COLO668 (cell line): ENCODE measurements at regions not wholly inside any gene's neighbourhood (a gene's known extent, or its start where the extent isn't known, plus 50 kb on each side); places are given as distances from the start of the nearest gene placed in this dataset.

Source experiments
- DNase-seq: peaks from one replicate; lab custom pipeline; 2025; ENCODE audit not compliant: unreplicated experiment; lab: John Stamatoyannopoulos, UW

DNA sequence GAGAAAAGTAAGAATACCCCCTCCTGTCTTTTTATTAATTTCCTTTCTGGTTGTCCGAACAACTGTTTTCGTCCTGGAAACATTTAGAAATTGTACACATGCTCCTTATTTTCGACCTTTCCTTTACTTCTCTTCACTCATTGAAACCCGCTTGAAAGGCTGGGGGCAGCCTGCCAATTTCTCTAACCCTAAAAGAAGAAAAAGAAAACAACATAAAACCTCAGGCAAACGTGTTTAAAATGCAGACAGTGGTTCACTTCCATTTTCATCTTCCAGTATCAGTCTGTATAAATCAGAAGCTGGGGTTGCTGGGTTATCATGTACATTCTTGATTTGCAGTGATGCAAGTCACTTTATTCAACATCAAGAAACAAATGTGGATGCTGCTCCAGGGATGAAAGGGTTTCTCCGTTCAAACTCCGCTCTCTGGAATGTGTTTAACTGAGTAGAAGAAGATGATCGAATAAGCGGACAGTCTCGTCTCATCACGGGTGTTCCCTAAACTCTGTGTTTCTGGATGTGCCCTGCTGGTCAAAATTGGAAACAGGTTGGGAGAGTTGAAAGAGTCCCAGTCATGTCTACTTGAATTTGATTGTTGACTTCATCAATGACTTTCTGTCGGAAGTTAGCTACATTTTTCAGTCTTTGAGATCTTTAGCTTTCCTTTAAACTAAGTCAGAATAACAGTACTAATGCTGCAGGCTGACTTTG, 1042.2 kb downstream of the BCL11B start:
- no peak for DNase-seq

DNA sequence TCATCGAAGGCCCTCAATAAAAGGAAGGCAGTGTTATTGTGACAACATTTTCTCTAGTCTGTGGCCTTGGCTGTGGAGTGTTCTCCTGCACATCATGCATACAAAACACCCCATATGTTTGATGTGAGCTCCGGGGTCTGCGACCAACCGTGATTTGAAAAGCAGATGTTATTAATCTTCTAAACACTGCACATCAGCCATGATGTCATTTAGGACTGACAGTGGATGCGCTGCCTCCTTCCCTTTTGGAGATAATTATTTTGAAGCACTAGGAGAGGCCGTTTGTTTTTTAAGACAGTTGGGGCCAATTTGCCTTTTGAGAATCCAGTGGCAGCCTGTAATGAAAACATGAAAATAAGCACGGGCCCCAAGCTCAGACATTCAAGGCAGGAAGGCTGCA, 1041.6 kb downstream of the BCL11B start:
- no peak for DNase-seq

DNA sequence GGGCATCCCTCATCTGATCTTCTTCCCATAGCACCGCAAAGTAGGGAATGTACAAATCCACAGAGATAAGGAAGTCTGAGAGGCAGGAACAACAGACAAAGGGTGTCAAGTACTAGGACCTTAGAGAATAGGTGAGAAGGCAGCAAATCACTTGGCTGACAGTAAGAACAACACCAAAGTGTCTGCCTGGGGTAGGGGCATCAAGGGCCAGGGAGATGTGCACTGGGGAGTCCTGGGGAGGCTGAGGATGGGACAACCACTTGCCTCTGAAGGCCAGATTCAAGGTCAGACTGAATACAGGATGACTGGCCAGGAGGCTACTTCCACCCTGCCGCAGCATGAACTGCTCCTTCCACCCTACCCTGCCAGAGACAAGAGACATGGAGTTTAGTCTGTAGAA, 1040.8 kb downstream of the BCL11B start:
- DNase-seq, result no peak

DNA sequence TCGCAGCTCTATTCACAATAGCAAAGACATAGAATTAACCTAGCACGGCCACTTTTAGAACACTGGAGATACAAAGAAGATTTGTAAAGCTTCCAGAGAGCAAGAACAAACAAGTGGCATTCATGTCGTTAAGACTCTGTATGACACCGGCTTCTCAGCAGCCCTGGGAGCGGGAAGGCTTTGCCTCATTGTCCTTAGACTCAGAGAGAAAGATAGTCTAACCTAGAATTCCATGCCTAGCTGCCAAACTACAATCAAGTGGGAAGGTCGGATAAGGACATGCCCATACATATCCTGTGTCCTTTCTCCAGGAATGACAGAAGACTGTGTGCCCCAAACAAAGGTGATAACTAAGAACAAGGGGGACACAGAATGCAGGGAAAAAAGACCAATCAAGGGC, 1038.3 kb downstream of the BCL11B start:
- DNase-seq, result no peak

DNA sequence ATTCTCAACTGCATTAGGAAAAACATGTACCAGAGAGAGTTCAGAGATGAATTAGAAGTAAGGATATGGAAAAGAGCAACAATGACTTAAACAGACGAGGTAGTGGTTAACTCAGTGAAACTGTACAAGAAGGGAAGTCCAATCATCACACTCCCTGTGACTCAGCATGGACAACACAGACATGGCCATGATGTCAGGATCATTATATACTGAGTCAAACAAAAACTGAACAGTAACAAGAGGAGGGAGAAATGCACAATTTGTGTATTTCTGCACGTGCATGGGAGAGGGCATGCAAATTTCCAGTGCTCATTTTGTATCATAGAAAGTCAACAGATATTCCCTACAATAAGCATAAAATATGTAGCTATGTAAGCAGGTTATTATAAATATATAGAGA, 1037.8 kb downstream of the BCL11B start:
- DNase-seq, result no peak

DNA sequence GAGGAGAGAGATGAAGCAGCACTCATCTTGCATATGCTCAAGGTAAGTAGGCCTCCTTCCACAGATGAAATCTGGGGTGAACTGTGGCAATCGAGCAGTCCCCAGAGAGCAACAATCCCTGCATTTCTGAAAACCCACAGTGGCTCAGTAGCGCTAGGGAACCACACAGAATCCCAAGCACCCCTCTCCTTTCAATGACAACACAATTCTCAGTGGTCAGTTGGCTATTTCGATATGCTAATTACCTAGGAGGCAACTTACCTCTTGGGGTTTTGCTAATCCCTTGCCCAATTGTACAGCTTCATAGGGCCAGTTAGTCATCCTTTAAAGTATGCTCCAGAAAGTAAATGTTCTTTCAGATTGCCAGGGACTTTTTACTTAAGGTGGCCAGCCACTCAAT, 1035.7 kb downstream of the BCL11B start:
- DNase-seq, result no peak

DNA sequence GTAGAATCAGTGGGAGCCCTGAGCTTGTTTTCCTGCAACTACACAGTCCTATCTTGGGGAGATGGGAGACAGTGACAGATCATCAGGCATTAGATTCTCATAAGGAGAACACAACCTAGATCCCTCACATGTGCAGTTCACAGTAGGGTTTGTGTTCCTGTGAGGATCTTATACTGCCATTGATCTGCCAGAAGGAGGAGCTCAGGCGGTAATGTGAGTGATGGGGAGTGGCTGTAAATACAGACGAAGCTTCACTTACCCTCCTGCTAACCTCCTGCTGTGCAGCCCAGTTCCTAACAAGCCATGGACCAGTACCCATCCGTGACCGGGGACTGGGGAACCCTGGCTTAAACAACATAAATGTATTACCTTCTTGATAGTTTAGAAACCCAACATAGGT, 1034.1 kb downstream of the BCL11B start:
- DNase-seq, result no peak

DNA sequence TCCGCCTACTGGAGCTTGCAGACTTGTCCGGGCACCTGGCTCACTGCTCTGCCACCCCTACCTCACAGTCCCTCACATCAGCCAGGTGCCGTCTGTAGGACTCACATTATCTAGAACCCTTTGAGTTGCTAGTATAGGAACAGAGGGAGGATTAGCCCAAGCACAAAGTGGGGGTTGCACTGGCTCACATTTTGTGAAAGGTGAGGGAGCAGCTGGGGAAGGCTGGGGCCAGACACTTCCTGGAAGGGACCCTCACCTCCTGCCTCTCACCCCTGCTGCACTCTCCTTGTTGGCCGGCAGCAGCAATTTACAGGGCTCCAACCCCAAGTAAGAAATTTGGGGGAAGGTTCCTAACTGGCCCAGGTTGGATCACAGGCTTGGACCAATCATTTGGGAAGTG, 1031.6 kb downstream of the BCL11B start:
- no peak for DNase-seq

DNA sequence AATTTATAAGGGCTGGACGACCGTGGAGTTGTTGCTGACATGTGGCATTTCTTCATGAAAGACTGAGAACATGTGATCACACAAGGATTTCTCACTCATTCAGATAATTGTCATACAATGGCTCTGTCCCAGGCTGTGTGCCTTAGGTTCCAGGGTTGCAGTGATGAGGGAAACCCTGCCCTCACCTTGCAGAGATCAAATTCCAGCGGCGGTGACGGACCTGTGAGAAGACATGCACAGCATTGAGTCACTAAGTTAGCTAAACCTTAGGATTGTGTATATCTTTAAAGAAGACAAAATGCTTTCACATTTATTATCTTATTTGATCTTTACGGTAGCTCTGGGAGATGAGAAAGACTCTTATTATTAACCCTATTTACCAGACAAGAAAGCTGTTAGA, 1029.1 kb downstream of the BCL11B start:
- DNase-seq, result no peak

DNA sequence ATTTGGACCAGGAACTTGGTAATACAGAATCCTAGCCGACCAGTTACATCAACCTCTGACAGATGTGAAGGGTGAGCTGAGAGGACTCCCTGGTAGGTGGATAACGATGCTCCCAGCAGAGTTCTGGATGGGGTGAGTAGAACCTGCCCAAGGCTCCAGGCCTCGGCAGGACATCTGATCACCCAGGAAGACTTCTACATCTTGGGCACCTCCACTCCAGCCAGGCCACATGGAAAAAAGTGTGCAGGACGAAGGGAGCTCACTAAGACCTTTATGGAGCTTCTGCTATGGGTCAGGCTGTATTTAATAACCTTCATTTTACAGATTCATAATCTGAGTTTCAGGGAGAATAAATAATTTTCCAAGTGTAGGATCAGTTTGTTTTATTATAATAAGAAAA, 1028.7 kb downstream of the BCL11B start:
- DNase-seq, result no peak

DNA sequence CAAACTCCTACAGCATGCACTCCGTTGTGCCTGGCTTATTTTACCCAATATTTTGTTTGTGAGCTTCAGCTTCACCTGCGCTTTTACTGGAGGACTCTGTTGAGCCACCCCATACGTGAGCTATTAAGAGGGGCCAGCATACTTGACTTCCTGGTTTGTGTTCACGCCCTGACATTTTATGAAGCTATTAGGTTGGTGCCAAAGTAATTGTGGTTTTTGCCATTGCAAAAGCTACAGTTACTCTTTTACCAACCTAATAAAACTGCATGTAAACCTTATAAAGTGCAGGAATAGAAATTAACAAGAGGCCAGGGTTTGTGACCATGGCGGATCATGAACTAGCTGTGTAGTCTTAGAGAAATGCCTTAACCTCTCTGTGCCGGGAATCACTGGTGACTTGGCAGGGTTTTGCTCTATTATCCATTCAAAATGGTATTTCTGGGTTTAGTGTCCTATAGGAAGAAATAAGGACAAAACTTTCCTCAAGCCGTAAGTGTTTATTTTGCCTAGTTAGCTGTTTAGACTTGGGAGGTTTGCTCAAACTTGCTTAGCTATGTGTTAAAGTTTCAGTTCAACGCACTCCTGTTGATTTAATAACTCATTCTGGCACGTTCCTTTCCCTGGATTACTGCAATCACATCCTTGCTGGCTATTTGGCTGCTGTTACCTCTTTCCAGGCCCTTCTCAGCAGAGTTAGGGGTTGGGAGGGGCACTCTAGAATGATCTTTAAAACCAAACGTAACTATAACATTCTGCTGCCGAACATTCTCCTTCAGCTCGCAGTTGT, 1027.6 kb downstream of the BCL11B start:
- DNase-seq, result no peak

DNA sequence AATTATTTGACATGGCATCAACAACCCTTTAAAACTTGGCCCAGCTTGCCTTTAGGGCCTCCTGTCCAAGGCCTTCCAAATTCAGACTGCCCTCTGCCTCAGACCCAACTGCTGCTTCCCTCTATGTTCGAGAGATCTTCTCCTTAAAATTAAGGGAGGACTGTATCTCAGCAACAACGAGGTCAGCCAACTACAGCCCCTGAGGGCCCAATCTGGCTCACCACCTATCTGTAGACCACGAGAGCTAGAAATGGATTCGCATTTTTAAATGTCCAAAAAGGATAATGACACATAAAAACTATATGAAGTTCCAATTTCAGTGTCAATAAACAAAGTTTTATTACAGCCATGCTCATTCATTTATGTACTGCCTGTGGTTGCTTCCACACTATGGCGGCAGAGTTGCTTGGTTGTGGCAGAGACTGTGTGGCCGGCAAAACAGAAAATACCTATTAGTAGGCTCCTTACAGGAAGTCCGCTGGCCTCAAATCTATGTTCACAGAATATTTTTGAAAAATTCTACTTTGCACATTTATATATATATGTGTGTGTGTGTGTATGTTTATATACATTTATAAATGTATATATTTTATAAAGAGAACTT, 1026.9 kb downstream of the BCL11B start:
- no peak for DNase-seq

DNA sequence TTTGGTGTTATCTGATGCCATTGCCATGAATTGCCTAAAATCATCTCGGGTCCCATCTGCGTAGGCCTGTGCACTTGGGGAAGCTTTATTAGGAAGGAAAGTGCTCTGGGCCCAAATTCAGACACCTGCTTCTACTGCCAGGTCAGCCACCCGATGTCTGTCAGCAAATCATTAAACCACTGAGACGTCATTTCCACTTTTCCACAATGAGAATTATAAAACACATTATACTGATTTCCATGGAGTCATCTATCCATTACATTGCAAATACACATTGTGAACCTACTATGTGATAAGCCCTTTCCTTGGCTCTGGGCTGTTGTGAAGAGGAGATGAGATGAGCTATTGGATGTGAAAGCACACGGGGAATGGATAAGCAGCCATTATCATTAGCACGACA, 1022.9 kb downstream of the BCL11B start:
- no peak for DNase-seq

DNA sequence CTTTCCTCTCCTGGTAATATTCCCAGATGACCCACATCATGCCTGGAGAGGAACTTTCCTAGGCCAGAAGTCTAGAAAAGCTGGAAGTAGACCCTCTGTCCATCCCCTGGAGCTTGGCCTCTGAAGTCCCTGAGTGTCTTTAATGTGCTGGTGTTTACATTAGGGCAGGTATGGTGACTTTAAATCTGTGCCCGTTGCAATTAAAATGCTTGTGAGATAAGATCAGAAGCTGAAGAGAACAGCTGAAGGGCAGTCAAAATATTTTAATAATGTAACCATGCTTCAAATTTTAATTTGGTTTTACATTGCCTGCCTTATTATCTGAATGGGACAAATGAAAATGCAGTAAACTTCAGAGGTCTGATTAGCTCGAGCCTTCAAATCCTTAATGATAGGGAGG, 1022.5 kb downstream of the BCL11B start:
- no peak for DNase-seq

DNA sequence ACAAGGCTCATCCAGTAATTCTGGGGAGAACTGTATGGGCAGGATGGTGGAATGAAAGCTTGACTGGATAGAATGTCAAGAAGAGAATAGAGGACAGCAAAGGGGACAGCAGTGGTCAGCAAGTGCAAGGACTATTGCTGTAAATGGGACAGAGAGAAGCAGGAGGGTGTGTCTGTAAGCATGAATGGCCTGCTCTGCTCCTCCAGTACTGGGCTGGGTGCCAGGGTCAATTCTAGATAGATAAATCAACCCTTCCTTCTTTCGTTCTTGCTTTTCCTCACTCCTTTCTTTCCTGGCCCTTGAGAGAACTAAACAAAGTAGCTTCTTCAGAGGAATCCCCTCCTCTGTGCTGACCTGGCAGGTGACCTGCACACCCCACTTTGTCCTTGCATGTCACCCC, 1019.2 kb downstream of the BCL11B start:
- DNase-seq, result no peak

DNA sequence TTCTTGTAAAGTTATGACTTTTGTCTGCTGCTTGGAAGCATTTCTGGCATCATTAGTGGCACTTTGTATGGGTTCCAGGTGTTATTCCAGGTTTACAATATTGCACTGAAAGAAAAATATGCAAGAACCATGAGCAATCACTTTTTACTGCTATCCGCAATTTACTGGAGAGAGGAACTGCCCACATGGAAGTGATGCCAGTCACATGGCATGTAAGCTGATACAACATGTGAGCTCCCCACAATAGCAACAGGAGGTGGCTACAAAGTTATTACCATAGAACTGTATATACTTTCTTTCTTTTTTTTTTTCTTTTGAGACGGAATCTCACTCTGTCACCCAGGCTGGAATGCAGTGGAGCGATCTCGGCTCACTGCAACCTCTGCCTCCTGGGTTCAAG, 1012.1 kb downstream of the BCL11B start:
- no peak for DNase-seq

DNA sequence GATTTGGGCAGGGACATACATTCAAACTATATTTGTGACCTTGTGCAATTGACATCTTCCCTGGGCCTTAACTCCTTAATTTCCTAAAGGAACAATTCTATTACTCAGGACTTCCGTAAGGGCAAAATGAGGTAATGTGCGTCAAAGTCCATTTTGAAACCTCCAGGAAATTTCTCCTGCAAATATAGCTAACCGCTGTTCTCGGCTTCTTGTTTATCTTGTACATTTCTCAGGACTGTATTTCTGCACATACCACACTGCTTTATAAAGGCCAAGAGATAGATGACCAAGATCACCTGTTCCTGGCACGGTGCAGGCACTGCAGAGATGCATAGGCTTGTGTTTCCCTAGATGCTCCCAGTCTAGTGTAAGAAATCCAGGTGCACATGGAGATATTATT, 1009.4 kb downstream of the BCL11B start:
- DNase-seq, result no peak

DNA sequence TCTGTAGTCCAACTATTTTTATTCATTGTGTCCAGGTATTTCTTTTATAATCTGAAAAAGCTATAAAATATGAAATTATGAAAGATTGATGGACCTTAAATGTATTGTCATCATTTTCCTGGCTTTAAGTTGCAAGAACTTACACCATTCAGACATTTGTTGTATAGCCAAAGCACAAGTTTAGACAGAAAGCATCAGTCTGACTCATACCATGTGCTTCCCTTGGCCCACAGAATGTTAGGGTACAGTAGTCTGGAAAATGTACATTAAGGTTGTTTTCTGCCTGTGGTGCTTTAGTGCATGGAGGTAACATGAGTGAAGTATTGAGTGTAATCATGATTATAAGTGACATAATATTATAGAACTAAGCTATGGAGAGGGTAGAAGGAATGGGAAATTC, 1002.5 kb downstream of the BCL11B start:
- DNase-seq, result no peak

DNA sequence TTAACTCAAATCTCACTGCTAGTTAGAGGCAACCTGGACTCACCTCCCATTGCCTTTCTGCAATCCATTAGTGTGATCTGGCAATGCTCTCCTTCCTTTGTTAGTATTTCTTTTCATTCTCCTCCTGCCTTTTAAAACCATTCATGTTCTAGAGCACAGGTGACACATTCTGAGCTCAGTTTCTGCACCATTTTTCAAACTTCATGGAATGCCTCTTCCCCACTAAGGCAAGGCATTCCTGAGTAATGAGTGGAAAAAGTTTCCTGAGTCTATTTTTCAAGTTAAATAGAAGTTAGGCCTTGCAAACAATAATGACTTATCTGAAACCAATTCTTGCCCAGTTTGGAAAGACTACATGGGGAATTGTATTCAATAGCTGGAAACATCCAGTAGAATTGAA, 1001.8 kb downstream of the BCL11B start:
- DNase-seq, result no peak

DNA sequence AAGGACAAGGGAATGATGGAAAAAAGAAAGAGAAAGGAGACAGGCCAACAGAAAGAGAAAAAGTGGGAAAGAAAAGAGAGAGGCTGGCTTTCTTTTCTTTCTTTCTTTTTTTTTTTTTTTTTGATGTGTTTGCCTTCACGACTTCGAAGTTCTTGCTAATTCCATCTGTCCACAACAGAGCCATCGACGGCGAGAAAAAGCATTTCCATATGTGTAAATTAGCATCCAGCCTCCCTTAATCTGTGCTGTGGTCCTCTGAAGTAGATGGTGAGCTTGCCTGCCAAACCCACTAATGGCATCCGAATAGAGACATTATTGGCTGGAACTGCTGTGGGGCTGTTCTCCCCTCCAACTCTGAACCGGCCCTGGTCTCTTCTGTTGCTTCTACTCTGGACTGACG, 997.4 kb downstream of the BCL11B start:
- no peak for DNase-seq

DNA sequence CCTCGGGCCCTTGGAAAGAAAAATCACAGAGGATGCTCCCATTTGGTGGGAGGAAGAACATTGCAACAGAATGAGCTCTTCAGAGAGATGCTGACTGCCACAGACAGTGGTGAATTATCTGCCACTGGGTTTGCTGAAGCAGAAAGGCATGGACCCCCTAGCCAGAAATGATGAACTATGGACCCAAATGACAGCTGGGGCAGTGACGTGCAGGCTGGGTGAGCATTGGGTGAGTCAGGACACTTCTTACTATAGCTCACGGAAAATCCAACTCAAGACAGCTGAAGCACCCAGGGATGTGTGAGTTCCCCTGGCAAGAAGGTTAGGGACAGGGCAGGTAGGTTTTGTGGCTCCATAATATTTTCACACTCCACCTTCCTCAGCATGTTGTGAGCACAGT, 993.2 kb downstream of the BCL11B start:
- no peak for DNase-seq

DNA sequence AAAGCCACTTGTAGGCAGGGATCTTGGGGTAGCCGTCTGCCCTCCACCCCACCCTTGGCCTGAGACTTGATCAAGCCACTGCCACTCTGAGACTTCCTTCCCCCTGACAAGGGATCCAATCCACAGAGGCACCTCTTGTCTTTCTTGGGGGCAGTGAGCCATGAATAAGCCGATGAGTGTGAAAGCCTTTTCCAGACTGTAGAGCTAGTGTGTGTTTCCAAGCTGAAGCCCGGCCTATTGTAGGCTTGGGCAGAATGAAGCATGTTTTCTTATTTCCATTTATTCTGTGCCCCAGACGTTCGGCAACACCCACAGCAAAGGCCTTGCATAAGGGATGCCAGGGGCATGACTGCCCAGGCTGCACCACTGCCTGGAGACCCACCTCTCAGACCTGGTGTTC, 991.6 kb downstream of the BCL11B start:
- DNase-seq, result no peak
